Fibroblast of mammary gland (primary cell): ENCODE measurements at regions not wholly inside any gene's neighbourhood (a gene's known extent, or its start where the extent isn't known, plus 50 kb on each side); places are given as distances from the start of the nearest gene placed in this dataset.

Experiments used
- DNase-seq: peaks from one replicate; pipeline ENCODE4 v3.0.0-alpha.2; 2010; ENCODE audit warnings: low read depth
- H3K4me3 ChIP-seq: 2 replicates; pipeline ENCODE4 v1.5.1; 2011; ENCODE audit warnings: low read depth, mild to moderate bottlenecking, low read length, moderate library complexity; ENCODE audit not compliant: control insufficient read depth
- CTCF ChIP-seq: conservative IDR thresholded peaks from 2 replicates; pipeline ENCODE4 v1.5.1; 2011; ENCODE audit warnings: low read depth, low read length, inconsistent platforms; ENCODE audit not compliant: control insufficient read depth, insufficient read depth

GRCh38 chr6:6915813-6916547 lies 191.8 kb upstream of the RREB1 start:
- peak; percentile 85 for DNase-seq
- H3K4me3 ChIP-seq: peak overlapping the region; percentile 8
- TF ChIP-seq CTCF: no peak

- no peak overlapping the region for H3K4me3 ChIP-seq
- DNase-seq: peak; percentile 40
- TF ChIP-seq CTCF: no peak
These were observed 191.2 kb upstream of the RREB1 start for GRCh38 chr6:6916598-6916997.

GRCh38 chr6:6918216-6918983 lies 189.4 kb upstream of the RREB1 start:
- no peak overlapping the region for H3K4me3 ChIP-seq
- no peak for TF ChIP-seq CTCF
- peak; percentile 92 for DNase-seq

- no peak for DNase-seq
- no peak overlapping the region for H3K4me3 ChIP-seq
- TF ChIP-seq CTCF: no peak
These were observed 188.6 kb upstream of the RREB1 start for GRCh38 chr6:6919173-6919572.

- no peak for DNase-seq
- TF ChIP-seq CTCF: no peak
- H3K4me3 ChIP-seq: no peak overlapping the region
These were observed 187.4 kb upstream of the RREB1 start for GRCh38 chr6:6920114-6920986.

- no peak for DNase-seq
- no peak for TF ChIP-seq CTCF
- H3K4me3 ChIP-seq: no peak overlapping the region
These were observed 186.8 kb upstream of the RREB1 start for GRCh38 chr6:6920987-6921313.
